Uterus (tissue), 2 donors: ENCODE measurements at regions not wholly inside any gene's neighbourhood (a gene's known extent, or its start where the extent isn't known, plus 50 kb on each side); places are given as distances from the start of the nearest gene placed in this dataset.

ENCODE experiments used
- CTCF ChIP-seq, 4 experiments: fragments of 200-600 bp in 2 of 4; fragments of 450-650 bp in 2 of 4; sonication (generic) in 2 of 4; IDR thresholded peaks; one replicate each; pipeline ENCODE4 v1.5.1; 2016 to 2019; ENCODE audit warnings: antibody characterized with exemption in 4 of 4, mild to moderate bottlenecking in 2 of 4, moderate library complexity in 1 of 4
- POLR2A ChIP-seq, 2 donors: fragments of 450-650 bp; IDR thresholded peaks; one replicate each; pipeline ENCODE4 v1.6.1; 2016; ENCODE audit warnings: antibody characterized with exemption in 2 of 2, mild to moderate bottlenecking in 1 of 2, moderate library complexity in 1 of 2

- TF ChIP-seq CTCF (IDR thresholded peaks at IDR 0.05) (no peak), POLR2A (IDR thresholded peaks at IDR 0.05) (no peak)
Measured at GRCh38 chr1:157189986-157190982, 52.1 kb upstream of the ETV3 start.
